Endothelial cell of umbilical vein (primary cell): ENCODE measurements at regions not wholly inside any gene's neighbourhood (a gene's known extent, or its start where the extent isn't known, plus 50 kb on each side); places are given as distances from the start of the nearest gene placed in this dataset.

ENCODE experiments used
- BruUV-seq: library from RNA; stranded (reverse); fragments of 400-500 nt; replicated peaks from 2 replicates; lab custom pipeline; 2021; lab: Mats Ljungman, UMichigan
- CTCF ChIA-PET: fragments of 300-600, 350-600 bp; sonication (Branson Sonifier 250); formaldehyde crosslinking; loops from one replicate; lab custom pipeline; 2021; ENCODE audit warnings: antibody characterized with exemption, inconsistent platforms; lab: Charles Lee
- POLR2A ChIA-PET: fragments of 300-600, 350-600 bp; sonication (Branson Sonifier 250); formaldehyde crosslinking; loops from one replicate; lab custom pipeline; 2021; ENCODE audit warnings: antibody characterized with exemption, inconsistent platforms; lab: Charles Lee
- DNase-seq: peaks from one replicate; pipeline ENCODE4 v3.0.0-alpha.2; 2011; ENCODE audit warnings: low read depth, low spot score
- FAIRE-seq: peaks from 2 replicates; lab custom pipeline; 2011; peaks lifted over from hg19 to GRCh38; lab: Jason Lieb, UNC
- H2AFZ ChIP-seq: 2 replicates; pipeline ENCODE4 v1.6.0; 2012; ENCODE audit warnings: low read depth, low read length, control low read depth, inconsistent platforms
- H3K27ac ChIP-seq: 2 replicates; pipeline ENCODE4 v1.5.1; 2011; ENCODE audit warnings: low read depth, mild to moderate bottlenecking, control low read depth, low read length, moderate library complexity; ENCODE audit not compliant: insufficient read depth
- H3K27me3 ChIP-seq, 2 experiments: 2 replicates each; pipeline versions ENCODE4 v1.6.0 to v1.6.1; 2011; ENCODE audit warnings: low read length in 2 of 2, mixed read lengths in 1 of 2; ENCODE audit not compliant: control insufficient read depth in 2 of 2, insufficient read depth in 2 of 2
- H3K36me3 ChIP-seq, 2 experiments: 2 replicates in 1 of 2; 3 replicates in 1 of 2; pipeline ENCODE4 v1.5.1; 2011; ENCODE audit warnings: low read length in 2 of 2, mild to moderate bottlenecking in 1 of 2, moderate library complexity in 1 of 2; ENCODE audit not compliant: control insufficient read depth in 2 of 2, insufficient read depth in 2 of 2; ENCODE audit errors: extremely low read depth in 1 of 2
- H3K4me1 ChIP-seq: 3 replicates; pipeline ENCODE4 v1.5.1; 2011; ENCODE audit warnings: mild to moderate bottlenecking, low read length; ENCODE audit not compliant: control insufficient read depth, insufficient read depth; ENCODE audit errors: extremely low read depth
- H3K4me2 ChIP-seq: 2 replicates; pipeline ENCODE4 v1.6.1; 2011; ENCODE audit warnings: low read length, control low read depth, mixed read lengths; ENCODE audit not compliant: insufficient read depth
- H3K4me3 ChIP-seq, 3 experiments: fragments of 200-600 bp in 1 of 3; sonication (generic), shearing (Covaris generic) in 1 of 3; replicated peaks in 1 of 3; 2 replicates each; pipeline ENCODE4 v1.5.1; 2011 to 2016; ENCODE audit warnings: control low read depth in 3 of 3, low read length in 3 of 3, mild to moderate bottlenecking in 2 of 3, inconsistent platforms in 1 of 3, low read depth in 1 of 3, moderate library complexity in 1 of 3; ENCODE audit not compliant: insufficient read depth in 1 of 3
- H3K79me2 ChIP-seq: 2 replicates; pipeline ENCODE4 v1.6.0; 2012; ENCODE audit warnings: low read length, inconsistent platforms; ENCODE audit not compliant: control insufficient read depth, insufficient read depth
- H3K9ac ChIP-seq: replicated peaks from 2 replicates; pipeline ENCODE3; 2011; ENCODE audit warnings: low read length, control low read depth; ENCODE audit not compliant: insufficient read depth; ENCODE audit errors: extremely low read depth
- H3K9me1 ChIP-seq: replicated peaks from 3 replicates; pipeline ENCODE4 v1.6.0; 2011; ENCODE audit warnings: mild to moderate bottlenecking, low read length; ENCODE audit not compliant: control insufficient read depth, insufficient read depth; ENCODE audit errors: extremely low read depth
- H3K9me3 ChIP-seq: replicated peaks from 2 replicates; pipeline ENCODE4 v1.5.1; 2012; ENCODE audit warnings: low read length, inconsistent platforms; ENCODE audit not compliant: control insufficient read depth, insufficient read depth
- H4K20me1 ChIP-seq: replicated peaks from 2 replicates; pipeline ENCODE3; 2011; ENCODE audit warnings: mild to moderate bottlenecking, low read length; ENCODE audit not compliant: control insufficient read depth, insufficient read depth; ENCODE audit errors: extremely low read depth
- EZH2 ChIP-seq: IDR thresholded peaks from 2 replicates; pipeline ENCODE4 v1.6.1; 2012; ENCODE audit warnings: borderline replicate concordance, low read depth, mild to moderate bottlenecking, moderate library complexity, low read length, inconsistent platforms; ENCODE audit not compliant: severe bottlenecking
- FOS ChIP-seq: IDR thresholded peaks from 2 replicates; pipeline ENCODE4 v1.6.1; 2011; ENCODE audit warnings: mild to moderate bottlenecking, low read length, moderate library complexity, borderline replicate concordance; ENCODE audit not compliant: insufficient read depth
- GATA2 ChIP-seq: IDR thresholded peaks from 2 replicates; pipeline ENCODE4 v1.7.0; 2011; ENCODE audit warnings: low read depth, mild to moderate bottlenecking, moderate library complexity, mixed read lengths, low read length; ENCODE audit not compliant: insufficient read length, insufficient read depth
- JUN ChIP-seq: IDR thresholded peaks from 2 replicates; pipeline ENCODE4 v1.6.1; 2011; ENCODE audit warnings: borderline replicate concordance, low read depth; ENCODE audit not compliant: insufficient read length, insufficient read depth
- MYC ChIP-seq: IDR thresholded peaks from one replicate; pipeline ENCODE4 v1.6.1; 2011; ENCODE audit warnings: mild to moderate bottlenecking, low read depth, low read length
- POLR2A ChIP-seq: IDR thresholded peaks from 2 replicates; pipeline ENCODE4 v1.6.1; 2012; ENCODE audit warnings: low read depth, mild to moderate bottlenecking, control low read depth, low read length
- dilution Hi-C: fragments of 300-500 bp; cut with MboI; formaldehyde crosslinking; loops from one replicate; pipeline ENCODE4 v1.15.0; 2019; ENCODE audit warnings: low sequenced_read_pairs; ENCODE audit not compliant: extremely low pct_ligation_motif_present
- intact Hi-C: fragments of 100-400 bp; cut with micrococcal nuclease; formaldehyde crosslinking; loops from one replicate; pipeline ENCODE4 v1.10.0; 2022
- TF ChIP-seq, protein P1 (sequence below), 2 donors: IDR thresholded peaks; 1 replicate in 1 of 2; 2 replicates in 1 of 2; pipeline ENCODE4 v1.5.1; 2011; ENCODE audit warnings: low read length in 2 of 2, mild to moderate bottlenecking in 2 of 2, moderate library complexity in 2 of 2, control low read depth in 1 of 2, inconsistent platforms in 1 of 2, low read depth in 1 of 2; ENCODE audit not compliant: insufficient read depth in 1 of 2; ENCODE audit errors: extremely low read depth in 1 of 2
- TF ChIP-seq, protein P2 (sequence below): IDR thresholded peaks from 2 replicates; pipeline ENCODE4 v1.6.1; 2011; ENCODE audit not compliant: insufficient read depth, insufficient read length

DNA sequence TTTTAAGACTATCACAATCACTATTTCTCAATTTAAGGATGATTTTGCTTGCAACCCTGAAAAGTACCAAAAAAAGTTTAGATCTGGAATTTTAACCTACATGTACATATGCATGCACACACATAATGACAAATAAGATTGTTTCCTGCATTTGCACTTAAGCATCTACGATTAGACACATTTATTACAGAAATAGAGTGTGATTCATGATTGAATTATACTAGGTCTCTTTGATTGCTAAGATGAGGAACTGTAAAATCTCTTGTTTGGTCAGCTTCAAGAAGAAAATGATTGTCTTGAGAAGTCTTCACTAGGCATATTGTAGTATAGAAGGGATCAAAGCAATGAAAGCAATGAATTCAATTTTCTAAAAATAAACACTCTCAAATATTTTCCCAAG, 185.9 kb upstream of the AGR3 start:
- DNase-seq (no peak), FAIRE-seq (no peak)
- Histone ChIP-seq H3K79me2 (no peaks in the 10 kb centered on the region), H3K4me1 (peaks cover 2% of the 10 kb centered on the region), H3K9me1 (no peaks in the 10 kb centered on the region), H4K20me1 (no peaks in the 10 kb centered on the region), H3K9me3 (no peaks in the 10 kb centered on the region), H3K4me2 (no peak overlapping the region), H3K9ac (no peak overlapping the region), H3K27ac (no peak overlapping the region), H2AFZ (no peak overlapping the region), H3K4me3 (no peak overlapping the region), H3K36me3 (no peaks in the 10 kb centered on the region), H3K27me3 (no peaks in the 10 kb centered on the region)
- dilution Hi-C loops (no loop called here), intact Hi-C loops (no loop called here)
- no TSS peak for BruUV-seq
- ChIA-PET CTCF (no interaction called here), POLR2A (no interaction called here)
- TF ChIP-seq GATA2 (no peak), EZH2 (no peak), MYC (no peak), JUN (no peak), FOS (no peak), POLR2A (no peak)
- TF ChIP-seq, protein P1, sequence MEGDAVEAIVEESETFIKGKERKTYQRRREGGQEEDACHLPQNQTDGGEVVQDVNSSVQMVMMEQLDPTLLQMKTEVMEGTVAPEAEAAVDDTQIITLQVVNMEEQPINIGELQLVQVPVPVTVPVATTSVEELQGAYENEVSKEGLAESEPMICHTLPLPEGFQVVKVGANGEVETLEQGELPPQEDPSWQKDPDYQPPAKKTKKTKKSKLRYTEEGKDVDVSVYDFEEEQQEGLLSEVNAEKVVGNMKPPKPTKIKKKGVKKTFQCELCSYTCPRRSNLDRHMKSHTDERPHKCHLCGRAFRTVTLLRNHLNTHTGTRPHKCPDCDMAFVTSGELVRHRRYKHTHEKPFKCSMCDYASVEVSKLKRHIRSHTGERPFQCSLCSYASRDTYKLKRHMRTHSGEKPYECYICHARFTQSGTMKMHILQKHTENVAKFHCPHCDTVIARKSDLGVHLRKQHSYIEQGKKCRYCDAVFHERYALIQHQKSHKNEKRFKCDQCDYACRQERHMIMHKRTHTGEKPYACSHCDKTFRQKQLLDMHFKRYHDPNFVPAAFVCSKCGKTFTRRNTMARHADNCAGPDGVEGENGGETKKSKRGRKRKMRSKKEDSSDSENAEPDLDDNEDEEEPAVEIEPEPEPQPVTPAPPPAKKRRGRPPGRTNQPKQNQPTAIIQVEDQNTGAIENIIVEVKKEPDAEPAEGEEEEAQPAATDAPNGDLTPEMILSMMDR (IDR thresholded peaks at IDR 0.05; ENCODE audit: extremely low read depth in 1 of 2, insufficient read depth in 1 of 2, low read depth in 1 of 2, low read length in 2 of 2), result no peak
- TF ChIP-seq, protein P2, sequence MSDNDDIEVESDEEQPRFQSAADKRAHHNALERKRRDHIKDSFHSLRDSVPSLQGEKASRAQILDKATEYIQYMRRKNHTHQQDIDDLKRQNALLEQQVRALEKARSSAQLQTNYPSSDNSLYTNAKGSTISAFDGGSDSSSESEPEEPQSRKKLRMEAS, result no peak
